ENCODE measurements at regions not wholly inside any gene's neighbourhood (a gene's known extent, or its start where the extent isn't known, plus 50 kb on each side); places are given as distances from the start of the nearest gene placed in this dataset.

GRCh38 chr12:18919871-18920511 lies 182.1 kb downstream of the CAPZA3 start (continued):
- TF ChIP-seq CHD7 (IDR thresholded peaks at IDR 0.05; ENCODE audit: insufficient replicate concordance, low read length) = no peak

Measured in H1 (cell line).